Amniotic stem cell (primary cell): ENCODE measurements at regions not wholly inside any gene's neighbourhood (a gene's known extent, or its start where the extent isn't known, plus 50 kb on each side); places are given as distances from the start of the nearest gene placed in this dataset.
A peak's percentile ranks its signal among the peaks of the same experiment; 100 is the strongest.

Experiments used
- DNase-seq: peaks from one replicate; lab custom pipeline; 2025; lab: John Stamatoyannopoulos, UW

DNA sequence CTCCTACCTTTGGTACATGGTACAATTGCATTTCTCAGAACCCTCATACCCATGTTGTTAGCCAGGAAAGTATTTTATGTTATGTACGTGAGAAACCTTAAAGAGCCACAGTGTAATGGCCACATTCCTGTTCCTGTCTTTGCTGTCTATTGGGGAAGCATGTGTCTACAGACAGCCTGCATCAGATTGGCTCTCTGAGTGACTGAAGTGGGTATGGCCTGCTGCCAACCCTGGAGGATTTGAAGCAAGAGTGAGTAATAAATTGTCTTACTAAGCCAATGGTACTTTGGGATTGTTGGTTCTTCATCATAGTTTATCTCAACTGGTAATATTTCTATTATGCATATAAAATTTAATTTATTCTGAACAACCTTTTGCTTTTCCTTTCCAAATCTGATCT, 574.1 kb downstream of the LMO7 start:
- DNase-seq, result no peak

DNA sequence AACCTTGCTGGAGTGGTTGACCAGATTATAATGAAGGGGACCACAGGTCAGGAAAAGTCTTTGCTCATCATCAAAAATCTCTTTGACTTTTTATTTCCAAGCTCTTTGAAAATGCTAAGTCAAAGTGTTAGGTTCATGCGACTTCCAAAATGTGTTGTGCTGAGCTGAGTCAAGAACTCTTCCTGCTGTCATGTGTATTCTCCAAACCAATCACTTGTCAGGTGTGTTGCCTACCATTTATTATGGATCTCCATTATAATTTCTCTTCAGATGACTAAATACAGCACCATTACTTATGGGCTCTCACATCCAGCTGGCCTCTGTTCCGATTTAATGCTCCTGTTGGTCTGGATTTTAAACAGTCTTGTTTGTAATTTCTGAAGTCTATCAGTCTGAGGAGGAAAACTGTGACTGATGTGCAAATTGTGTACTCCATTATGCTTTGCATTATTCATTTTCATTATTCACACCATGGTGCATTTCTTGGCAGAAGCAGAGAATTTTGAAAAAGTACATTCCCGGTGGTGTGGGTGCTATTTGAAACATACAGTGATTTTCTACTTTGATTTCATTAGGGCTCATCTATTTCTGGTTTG, 562.5 kb downstream of the LMO7 start:
- DNase-seq, result no peak

GRCh38 chr13:76189882-76190519, 553.9 kb downstream of the LMO7 start:
- DNase-seq, result no peak

GRCh38 chr13:76175961-76176725, 540.0 kb downstream of the LMO7 start:
- no peak for DNase-seq

DNA sequence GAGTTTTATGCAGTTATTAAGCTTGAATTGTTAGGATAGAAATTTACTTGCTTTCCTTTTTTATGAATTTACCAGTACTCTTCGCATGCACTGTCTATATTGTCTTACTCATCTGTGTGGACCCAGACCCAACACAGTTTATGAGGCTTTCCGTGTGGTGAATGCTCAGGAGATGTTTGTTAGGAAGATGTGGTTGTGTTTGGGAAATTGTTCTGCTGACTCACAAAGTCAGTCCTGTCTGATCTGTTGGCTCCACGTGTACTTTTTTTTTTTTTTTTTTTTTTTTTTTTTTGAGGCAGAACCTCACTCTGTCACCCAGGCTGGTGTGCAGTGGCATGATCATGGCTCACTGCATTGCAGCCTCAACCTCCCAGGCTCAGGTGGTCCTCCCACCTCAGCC, 532.5 kb downstream of the LMO7 start:
- no peak for DNase-seq

DNA sequence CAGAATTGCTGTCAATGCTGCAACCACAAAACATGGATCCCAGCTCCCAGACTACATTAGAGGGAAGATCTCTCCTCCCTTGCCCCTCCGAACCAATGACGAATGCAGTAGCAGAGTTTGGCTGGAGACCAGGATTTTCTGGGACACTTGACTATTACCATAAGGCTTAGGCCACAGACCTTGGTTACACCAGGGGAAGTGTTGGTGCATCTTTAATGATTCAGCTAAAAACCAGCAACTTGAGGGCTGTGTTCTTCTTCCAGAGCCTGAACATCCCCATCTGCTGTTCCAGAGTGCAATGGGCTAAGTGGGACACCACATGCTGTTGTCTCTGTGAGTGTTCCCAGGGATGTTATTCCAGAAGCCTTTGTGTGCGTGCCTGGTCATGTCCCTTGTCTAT, 528.2 kb downstream of the LMO7 start:
- DNase-seq, result no peak

- DNase-seq, result no peak
Observed at GRCh38 chr13:76163761-76164160, 527.6 kb downstream of the LMO7 start.

DNA sequence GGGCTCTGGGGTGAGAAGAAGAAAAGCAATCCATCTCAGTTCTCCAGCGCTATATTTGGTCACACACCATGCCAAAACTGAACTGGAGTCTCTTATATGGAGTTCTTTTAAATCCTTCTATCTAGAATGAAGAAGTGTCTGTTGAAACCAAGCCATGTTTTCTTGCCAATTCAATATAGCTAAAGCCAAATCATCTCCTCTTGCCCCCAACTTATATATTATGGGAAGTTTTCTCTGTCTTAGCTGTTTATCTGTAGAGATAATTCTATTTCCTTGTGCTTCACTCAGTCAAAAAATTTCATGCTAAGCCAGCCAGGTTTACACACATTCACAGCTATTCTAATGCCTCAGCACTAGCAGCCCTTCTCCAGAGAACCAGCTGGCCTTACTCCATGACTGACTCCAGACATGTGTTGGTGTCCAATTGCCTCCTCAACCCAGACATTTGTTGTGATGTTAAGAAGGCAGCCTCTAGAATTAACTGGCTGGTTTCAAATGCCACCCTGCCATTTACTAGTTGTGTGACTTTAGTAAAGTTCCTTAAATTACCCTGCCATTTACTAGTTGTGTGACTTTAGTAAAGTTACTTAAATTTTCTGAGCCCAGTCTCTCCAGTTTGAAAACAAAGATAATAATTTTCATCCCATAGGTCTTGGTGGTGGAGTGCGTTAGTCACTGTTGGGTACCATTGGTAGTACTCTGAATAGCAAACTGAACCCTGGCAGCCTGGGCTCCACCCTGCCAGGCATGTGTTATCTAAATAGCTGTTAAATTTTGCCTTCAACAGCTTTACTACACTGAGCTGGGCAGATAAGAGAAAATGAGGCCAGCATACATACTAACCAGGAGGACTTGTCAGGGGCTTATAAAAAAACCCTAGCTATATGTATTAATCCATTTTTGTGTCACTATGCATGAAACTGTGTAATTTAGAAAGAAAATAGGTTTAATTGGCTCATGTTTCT, 525.1 kb downstream of the LMO7 start:
- DNase-seq, result no peak

- DNase-seq, result no peak
Observed at GRCh38 chr13:76160506-76160905, 524.4 kb downstream of the LMO7 start.

- DNase-seq, result no peak
Observed at GRCh38 chr13:76157926-76158325, 521.8 kb downstream of the LMO7 start.

- no peak for DNase-seq
Observed at GRCh38 chr13:76153239-76153638, 517.1 kb downstream of the LMO7 start.

GRCh38 chr13:76148926-76149325, 512.8 kb downstream of the LMO7 start:
- peak; percentile 83 for DNase-seq

DNA sequence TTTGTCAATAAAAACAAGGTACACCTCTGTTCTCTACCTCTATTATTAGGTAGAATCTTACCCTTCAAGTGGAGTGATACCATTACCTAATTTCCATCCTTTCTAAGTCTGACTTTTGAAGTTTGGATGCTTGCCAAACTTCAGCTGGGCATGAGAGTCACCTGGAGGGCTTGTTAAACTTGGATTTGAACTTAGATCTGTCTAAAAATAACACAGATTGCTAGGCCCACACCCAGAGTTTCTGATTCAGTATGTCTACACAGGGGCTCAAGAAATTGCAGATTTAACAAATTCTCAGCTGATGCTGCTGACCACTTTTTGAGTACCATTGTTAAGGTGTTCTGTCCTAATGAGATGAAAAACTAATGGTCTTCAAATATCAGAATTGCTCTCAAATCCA, 512.2 kb downstream of the LMO7 start:
- DNase-seq, result no peak

GRCh38 chr13:76132532-76132931, 496.4 kb downstream of the LMO7 start:
- DNase-seq, result no peak

- no peak for DNase-seq
Observed at GRCh38 chr13:76131551-76131950, 495.4 kb downstream of the LMO7 start.

- DNase-seq, result no peak
Observed at GRCh38 chr13:76129305-76130000, 493.3 kb downstream of the LMO7 start.

DNA sequence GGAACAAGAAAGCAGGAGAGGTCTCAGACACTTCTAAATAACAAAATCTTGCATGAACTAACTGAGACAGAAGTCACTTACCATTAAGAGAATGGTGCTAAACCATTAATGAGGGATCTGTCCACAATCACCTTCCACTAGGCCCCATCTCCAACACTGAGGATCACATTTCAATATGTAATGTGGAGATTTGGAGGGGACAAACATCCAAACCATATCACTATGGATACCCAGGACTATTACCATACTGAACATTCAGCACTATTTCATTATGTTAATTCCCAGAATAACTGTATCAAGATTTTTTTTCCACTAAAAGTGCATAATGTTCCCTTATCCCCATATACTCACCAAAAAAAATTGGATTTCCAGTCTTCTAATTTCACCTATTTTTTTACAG, 491.8 kb downstream of the LMO7 start:
- no peak for DNase-seq

GRCh38 chr13:76123548-76123947, 487.4 kb downstream of the LMO7 start:
- DNase-seq, result no peak

- no peak for DNase-seq
Observed at GRCh38 chr13:76116751-76117360, 480.7 kb downstream of the LMO7 start.

DNA sequence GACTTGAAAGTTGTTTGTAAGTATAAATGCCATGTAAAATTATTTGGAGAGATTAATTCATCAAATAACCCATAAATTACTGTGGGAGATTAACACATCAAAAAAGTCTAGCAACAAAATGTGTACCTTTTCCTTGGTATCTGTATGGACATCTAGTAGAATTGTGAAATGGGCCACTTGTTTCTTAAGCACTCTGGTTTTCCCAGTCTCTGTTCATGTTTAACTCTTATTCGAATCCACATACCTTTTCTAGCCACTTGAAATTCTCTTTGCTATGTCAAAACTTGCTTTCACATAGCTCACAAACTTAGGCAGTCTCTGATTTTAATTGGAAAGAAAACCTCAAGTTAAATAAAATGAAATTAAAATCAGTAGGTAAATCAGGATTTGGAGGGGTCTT, 470.6 kb downstream of the LMO7 start:
- no peak for DNase-seq

GRCh38 chr13:76094645-76095044, 458.5 kb downstream of the LMO7 start:
- no peak for DNase-seq
